ENCODE measurements at regions not wholly inside any gene's neighbourhood (a gene's known extent, or its start where the extent isn't known, plus 50 kb on each side); places are given as distances from the start of the nearest gene placed in this dataset.

DNA sequence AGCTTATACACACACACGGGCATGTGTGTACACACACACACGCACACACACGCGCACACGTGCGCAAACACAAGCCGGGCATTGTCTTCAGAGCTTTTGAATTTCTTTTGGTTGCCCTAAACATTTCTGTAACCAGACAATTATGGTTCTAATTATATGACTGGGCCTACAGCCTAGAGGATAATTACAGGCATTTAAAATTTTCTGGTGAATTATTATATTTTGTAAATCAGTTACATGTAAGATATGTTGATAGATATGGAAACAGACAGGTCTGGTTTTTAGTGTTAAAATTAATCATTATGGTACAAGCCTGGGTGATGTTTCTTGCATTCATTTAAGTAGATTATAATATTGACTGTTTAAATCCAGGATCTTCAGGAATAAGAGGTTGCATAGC lies 1120.5 kb downstream of the ADGRL3 start:
- H3K27me3 Mint-ChIP-seq: peaks cover 43% of the 10 kb centered on the region
- DNase-seq (ENCODE audit: extremely low spot score, unreplicated experiment): no peak

GRCh38 chr4:62302710-62303109 lies 1102.6 kb downstream of the ADGRL3 start:
- Mint-ChIP-seq H3K27me3 (no peaks in the 10 kb centered on the region), H3K36me3 (no peaks in the 10 kb centered on the region), H3K4me3 (no peak overlapping the region), H3K4me1 (ENCODE audit: unreplicated experiment) (peaks cover 4% of the 10 kb centered on the region), H3K9me3 (peaks cover 13% of the 10 kb centered on the region), H3K27ac (no peak overlapping the region)
- DNase-seq (ENCODE audit: extremely low spot score, unreplicated experiment): no peak
- TF ChIP-seq, protein P1, sequence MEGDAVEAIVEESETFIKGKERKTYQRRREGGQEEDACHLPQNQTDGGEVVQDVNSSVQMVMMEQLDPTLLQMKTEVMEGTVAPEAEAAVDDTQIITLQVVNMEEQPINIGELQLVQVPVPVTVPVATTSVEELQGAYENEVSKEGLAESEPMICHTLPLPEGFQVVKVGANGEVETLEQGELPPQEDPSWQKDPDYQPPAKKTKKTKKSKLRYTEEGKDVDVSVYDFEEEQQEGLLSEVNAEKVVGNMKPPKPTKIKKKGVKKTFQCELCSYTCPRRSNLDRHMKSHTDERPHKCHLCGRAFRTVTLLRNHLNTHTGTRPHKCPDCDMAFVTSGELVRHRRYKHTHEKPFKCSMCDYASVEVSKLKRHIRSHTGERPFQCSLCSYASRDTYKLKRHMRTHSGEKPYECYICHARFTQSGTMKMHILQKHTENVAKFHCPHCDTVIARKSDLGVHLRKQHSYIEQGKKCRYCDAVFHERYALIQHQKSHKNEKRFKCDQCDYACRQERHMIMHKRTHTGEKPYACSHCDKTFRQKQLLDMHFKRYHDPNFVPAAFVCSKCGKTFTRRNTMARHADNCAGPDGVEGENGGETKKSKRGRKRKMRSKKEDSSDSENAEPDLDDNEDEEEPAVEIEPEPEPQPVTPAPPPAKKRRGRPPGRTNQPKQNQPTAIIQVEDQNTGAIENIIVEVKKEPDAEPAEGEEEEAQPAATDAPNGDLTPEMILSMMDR (conservative IDR thresholded peaks at IDR 0.05): no peak

More for the DNA sequence above, 1120.5 kb downstream of the ADGRL3 start:
- no peaks in the 10 kb centered on the region for H3K4me1 Mint-ChIP-seq (ENCODE audit: unreplicated experiment)
- TF ChIP-seq, protein P1 (conservative IDR thresholded peaks at IDR 0.05): no peak
- H3K27ac Mint-ChIP-seq: no peak overlapping the region
- peaks cover 6% of the 10 kb centered on the region for H3K9me3 Mint-ChIP-seq
- no peak overlapping the region for H3K4me3 Mint-ChIP-seq
- no peaks in the 10 kb centered on the region for H3K36me3 Mint-ChIP-seq

DNA sequence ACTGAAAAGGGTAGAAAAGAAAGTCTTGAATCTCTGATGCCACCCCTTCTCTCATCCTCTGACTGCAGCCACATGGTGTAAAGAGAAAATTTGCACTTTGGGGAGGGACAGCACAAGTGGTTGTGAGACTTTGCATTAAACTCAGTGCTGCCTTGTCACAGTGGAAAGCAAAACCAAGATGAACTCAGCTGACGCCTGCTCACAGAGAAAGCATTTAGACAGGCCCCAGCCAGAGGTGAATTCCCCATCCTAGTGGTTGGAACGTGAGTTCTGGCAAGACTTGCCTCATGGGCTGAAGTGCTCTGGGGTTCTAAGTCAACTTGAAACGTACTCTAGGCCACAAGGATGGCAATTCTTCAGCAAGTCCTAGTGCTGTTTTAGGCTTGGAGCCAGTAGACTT lies 1101.4 kb downstream of the ADGRL3 start:
- no peaks in the 10 kb centered on the region for H3K27me3 Mint-ChIP-seq
- H3K36me3 Mint-ChIP-seq: no peaks in the 10 kb centered on the region
- H3K4me3 Mint-ChIP-seq: no peak overlapping the region
- peaks cover 7% of the 10 kb centered on the region for H3K9me3 Mint-ChIP-seq
- DNase-seq (ENCODE audit: extremely low spot score, unreplicated experiment): no peak
- no peak overlapping the region for H3K27ac Mint-ChIP-seq
- TF ChIP-seq, protein P1 (conservative IDR thresholded peaks at IDR 0.05): no peak
- peaks cover 4% of the 10 kb centered on the region for H3K4me1 Mint-ChIP-seq (ENCODE audit: unreplicated experiment)

DNA sequence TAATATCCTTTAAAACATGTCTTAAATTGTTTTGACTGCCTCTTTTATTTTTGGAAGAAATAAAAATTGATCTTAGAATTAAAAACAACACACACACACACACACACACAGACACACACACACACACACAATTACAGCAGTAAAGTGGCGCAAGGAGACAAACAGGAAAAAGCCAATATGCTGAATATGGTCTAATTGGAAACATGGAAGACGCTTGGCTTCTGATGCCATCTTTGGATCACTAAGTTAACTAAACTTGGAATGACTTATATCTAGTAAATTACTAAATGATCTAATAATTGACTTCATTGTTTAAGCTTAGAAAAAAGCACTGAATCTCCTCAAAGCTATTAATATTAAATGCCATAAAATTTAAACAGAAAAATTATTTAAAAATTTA lies 1093.4 kb downstream of the ADGRL3 start:
- no peak overlapping the region for H3K4me3 Mint-ChIP-seq
- H3K4me1 Mint-ChIP-seq (ENCODE audit: unreplicated experiment): no peaks in the 10 kb centered on the region
- TF ChIP-seq, protein P1 (conservative IDR thresholded peaks at IDR 0.05): no peak
- no peak overlapping the region for H3K27ac Mint-ChIP-seq
- H3K27me3 Mint-ChIP-seq: no peaks in the 10 kb centered on the region
- no peaks in the 10 kb centered on the region for H3K9me3 Mint-ChIP-seq
- DNase-seq (ENCODE audit: extremely low spot score, unreplicated experiment): no peak
- H3K36me3 Mint-ChIP-seq: no peaks in the 10 kb centered on the region

GRCh38 chr4:62292911-62293310 lies 1092.8 kb downstream of the ADGRL3 start:
- no peaks in the 10 kb centered on the region for H3K9me3 Mint-ChIP-seq
- no peak overlapping the region for H3K4me3 Mint-ChIP-seq
- TF ChIP-seq, protein P1 (conservative IDR thresholded peaks at IDR 0.05): no peak
- H3K27ac Mint-ChIP-seq: no peak overlapping the region
- no peaks in the 10 kb centered on the region for H3K27me3 Mint-ChIP-seq
- H3K36me3 Mint-ChIP-seq: no peaks in the 10 kb centered on the region
- H3K4me1 Mint-ChIP-seq (ENCODE audit: unreplicated experiment): no peaks in the 10 kb centered on the region
- DNase-seq (ENCODE audit: extremely low spot score, unreplicated experiment): no peak
